AG04450 (cell line): ENCODE measurements at regions not wholly inside any gene's neighbourhood (a gene's known extent, or its start where the extent isn't known, plus 50 kb on each side); places are given as distances from the start of the nearest gene placed in this dataset.
"Not testable (repeated sequence)": the region's sequence is repeated elsewhere in the genome, so short reads cannot be mapped to it uniquely, and the experiment has no call there.

Experiments
- CTCF ChIA-PET: fragments of 300-600, 350-600 bp; formaldehyde crosslinking; extraction: SDS; loops from one replicate; lab custom pipeline; 2022; ENCODE audit warnings: antibody characterized with exemption, inconsistent platforms; lab: Charles Lee
- POLR2A ChIA-PET: fragments of 350-600 bp; formaldehyde crosslinking; extraction: SDS; loops from one replicate; lab custom pipeline; 2021; ENCODE audit warnings: antibody characterized with exemption, inconsistent platforms; lab: Yijun Ruan, JAX
- DNase-seq: peaks from one replicate; pipeline ENCODE4 v3.0.0-alpha.2; 2011; ENCODE audit warnings: low read depth, low spot score
- H3K27ac ChIP-seq: one replicate; pipeline ENCODE4 v1.5.1; 2012; ENCODE audit warnings: low read depth, low read length, control low read depth
- H3K27me3 ChIP-seq: one replicate; pipeline ENCODE4 v1.6.0; 2012; ENCODE audit warnings: low read length; ENCODE audit not compliant: control insufficient read depth, insufficient read depth
- H3K4me3 ChIP-seq: 2 replicates; pipeline ENCODE4 v1.5.1; 2011; ENCODE audit warnings: mild to moderate bottlenecking, low read depth, low read length, control low read depth
- H3K9me3 ChIP-seq: 2 replicates; pipeline ENCODE4 v1.5.1; 2012; ENCODE audit warnings: low read length; ENCODE audit not compliant: control insufficient read depth, insufficient read depth
- CTCF ChIP-seq: IDR thresholded peaks from 2 replicates; pipeline ENCODE4 v1.5.1; 2011; ENCODE audit warnings: low read depth, low read length, control low read depth, inconsistent platforms

GRCh38 chr1:215406927-215407326, 160.2 kb upstream of the KCTD3 start:
- no peak overlapping the region for H3K4me3 ChIP-seq
- no peak for DNase-seq
- CTCF ChIA-PET, result no interaction called here
- H3K27me3 ChIP-seq, result no peaks in the 10 kb centered on the region
- H3K27ac ChIP-seq, result no peak overlapping the region
- TF ChIP-seq CTCF, result no peak
- POLR2A ChIA-PET, result no interaction called here
- no peaks in the 10 kb centered on the region for H3K9me3 ChIP-seq

GRCh38 chr1:215407575-215407974, 159.5 kb upstream of the KCTD3 start:
- POLR2A ChIA-PET, result no interaction called here
- peak; percentile 11 for DNase-seq
- CTCF ChIA-PET, result no interaction called here
- no peaks in the 10 kb centered on the region for H3K9me3 ChIP-seq
- H3K27me3 ChIP-seq, result no peaks in the 10 kb centered on the region
- no peak overlapping the region for H3K4me3 ChIP-seq
- TF ChIP-seq CTCF, result no peak
- no peak overlapping the region for H3K27ac ChIP-seq

GRCh38 chr1:215409546-215409945, 157.6 kb upstream of the KCTD3 start:
- H3K4me3 ChIP-seq, DNase-seq, CTCF ChIA-PET, H3K9me3 ChIP-seq, H3K27ac ChIP-seq, H3K27me3 ChIP-seq: not testable (repeated sequence)
- POLR2A ChIA-PET, result interaction anchor here (0.6 to 0.8 kb wide), 2 partner anchors 14 to 59 kb away, joined by 5 to 12 read pairs; no protein-coding TSS in a partner anchor

GRCh38 chr1:215415521-215415920, 151.6 kb upstream of the KCTD3 start:
- H3K27ac ChIP-seq, DNase-seq, CTCF ChIA-PET, H3K4me3 ChIP-seq, POLR2A ChIA-PET, H3K9me3 ChIP-seq, H3K27me3 ChIP-seq: not testable (repeated sequence)

GRCh38 chr1:215416497-215416896, 150.6 kb upstream of the KCTD3 start:
- ChIA-PET POLR2A (no interaction called here), CTCF (no interaction called here)
- H3K9me3 ChIP-seq, result no peaks in the 10 kb centered on the region
- no peak overlapping the region for H3K4me3 ChIP-seq
- no peak for DNase-seq
- no peak for TF ChIP-seq CTCF
- no peak overlapping the region for H3K27ac ChIP-seq
- H3K27me3 ChIP-seq, result no peaks in the 10 kb centered on the region

- no peak for DNase-seq
- H3K27ac ChIP-seq, result no peak overlapping the region
- POLR2A ChIA-PET, result no interaction called here
- H3K27me3 ChIP-seq, result no peaks in the 10 kb centered on the region
- H3K9me3 ChIP-seq, result no peaks in the 10 kb centered on the region
- H3K4me3 ChIP-seq, result no peak overlapping the region
- no peak for TF ChIP-seq CTCF
- CTCF ChIA-PET, result interaction anchor here (0.6 kb wide), 1 partner anchor 97 kb away, joined by 3 read pairs; no protein-coding TSS in a partner anchor
Observed at GRCh38 chr1:215417122-215417521, 150.0 kb upstream of the KCTD3 start.
